OCI-LY7 (cell line): ENCODE measurements at regions not wholly inside any gene's neighbourhood (a gene's known extent, or its start where the extent isn't known, plus 50 kb on each side); places are given as distances from the start of the nearest gene placed in this dataset.

Experiments used
- BruUV-seq: library from RNA; stranded (reverse); fragments of 400-500 nt; replicated peaks from 2 replicates; lab custom pipeline; 2021; lab: Mats Ljungman, UMichigan
- CTCF ChIA-PET: fragments of 300-600 bp; sonication (Branson Sonifier 250); formaldehyde crosslinking; loops from one replicate; lab custom pipeline; 2022; ENCODE audit warnings: antibody characterized with exemption; ENCODE audit not compliant: unreplicated experiment; lab: Charles Lee
- POLR2A ChIA-PET: fragments of 300-600 bp; sonication (Branson Sonifier 250); formaldehyde crosslinking; loops from one replicate; lab custom pipeline; 2022; ENCODE audit warnings: antibody characterized with exemption; lab: Charles Lee
- DNase-seq: peaks from one replicate; pipeline ENCODE4 v3.0.0-alpha.2; 2015; ENCODE audit warnings: low spot score
- H2AFZ ChIP-seq: fragments of 200-600 bp; sonication (generic), shearing (Covaris generic); 2 replicates; pipeline ENCODE4 v1.6.1; 2014; ENCODE audit warnings: mild to moderate bottlenecking, antibody characterized with exemption, low read length, moderate library complexity
- H3K27ac ChIP-seq: fragments of 200-600 bp; sonication (generic); 2 replicates; pipeline ENCODE4 v1.5.1; 2014; ENCODE audit warnings: mixed run types, low read depth, mild to moderate bottlenecking, moderate library complexity, low read length, inconsistent platforms; ENCODE audit not compliant: poor library complexity, severe bottlenecking
- H3K36me3 ChIP-seq: fragments of 200-600 bp; sonication (generic); 2 replicates; pipeline ENCODE4 v1.6.1; 2014; ENCODE audit warnings: mild to moderate bottlenecking, antibody characterized with exemption, low read length, moderate library complexity, mixed read lengths; ENCODE audit not compliant: insufficient read depth
- H3K4me1 ChIP-seq: fragments of 200-600 bp; sonication (generic); 2 replicates; pipeline ENCODE4 v1.5.1; 2014; ENCODE audit warnings: mild to moderate bottlenecking, low read length; ENCODE audit not compliant: insufficient read depth, poor library complexity, severe bottlenecking
- H3K4me2 ChIP-seq: fragments of 200-600 bp; sonication (generic); 2 replicates; pipeline ENCODE4 v1.6.1; 2014; ENCODE audit warnings: mild to moderate bottlenecking, low read length
- H3K4me3 ChIP-seq: fragments of 200-600 bp; sonication (generic); 2 replicates; pipeline ENCODE4 v1.5.1; 2014; ENCODE audit warnings: mild to moderate bottlenecking, low read depth, low read length; ENCODE audit not compliant: poor library complexity, severe bottlenecking
- H3K79me2 ChIP-seq: fragments of 200-600 bp; sonication (generic); 2 replicates; pipeline ENCODE4 v1.6.1; 2016; ENCODE audit warnings: low read depth, mild to moderate bottlenecking, low read length, moderate library complexity, mixed read lengths; ENCODE audit not compliant: insufficient read depth
- H3K9me2 ChIP-seq: fragments of 200-600 bp; sonication (generic); 2 replicates; pipeline ENCODE4 v1.6.1; 2016; ENCODE audit warnings: mild to moderate bottlenecking, low read length, mixed read lengths; ENCODE audit not compliant: insufficient read depth
- H3K9me3 ChIP-seq: fragments of 200-600 bp; sonication (generic); 2 replicates; pipeline ENCODE4 v1.6.1; 2014; ENCODE audit warnings: mild to moderate bottlenecking, mixed run types, low read length, mixed read lengths
- H4K20me1 ChIP-seq: fragments of 200-600 bp; sonication (generic); 2 replicates; pipeline ENCODE4 v1.6.1; 2014; ENCODE audit warnings: mild to moderate bottlenecking, antibody characterized with exemption, low read length, moderate library complexity, mixed read lengths; ENCODE audit not compliant: insufficient read depth
- CTCF ChIP-seq: fragments of 200-600 bp; sonication (generic); conservative IDR thresholded peaks from 2 replicates; pipeline ENCODE4 v1.5.1; 2014; ENCODE audit warnings: mild to moderate bottlenecking, antibody characterized with exemption, low read length, moderate library complexity, mixed read lengths
- EZH2phosphoT487 ChIP-seq: fragments of 200-600 bp; sonication (generic); IDR thresholded peaks from 2 replicates; pipeline ENCODE4 v1.6.1; 2018; ENCODE audit warnings: low read depth, borderline replicate concordance, mild to moderate bottlenecking, mixed run types, antibody characterized with exemption, low read length, moderate library complexity, mixed read lengths
- intact Hi-C: fragments of 100-400 bp; cut with micrococcal nuclease; formaldehyde crosslinking; loops from one replicate; pipeline ENCODE4 v1.10.0; 2022; ENCODE audit not compliant: unreplicated experiment

- no peak for TF ChIP-seq CTCF
- no peak for TF ChIP-seq EZH2phosphoT487
- intact Hi-C loops = no loop called here
- no peaks in the 10 kb centered on the region for H3K9me2 ChIP-seq
- ChIA-PET POLR2A (interaction anchor here (0.6 to 1.8 kb wide), 4 partner anchors 21 to 1810 kb away, joined by 3 to 6 read pairs (median 4); no protein-coding TSS in a partner anchor), CTCF (no interaction called here)
- no peak overlapping the region for H3K27ac ChIP-seq
- no peak overlapping the region for H3K4me2 ChIP-seq
- H3K4me3 ChIP-seq = no peak overlapping the region
- no peaks in the 10 kb centered on the region for H3K79me2 ChIP-seq
- no peaks in the 10 kb centered on the region for H4K20me1 ChIP-seq
- no peaks in the 10 kb centered on the region for H3K4me1 ChIP-seq
- no peaks in the 10 kb centered on the region for H3K36me3 ChIP-seq
- H2AFZ ChIP-seq = no peak overlapping the region
- DNase-seq = no peak
- no TSS peak for BruUV-seq
- no peaks in the 10 kb centered on the region for H3K9me3 ChIP-seq
Measured at GRCh38 chr10:10164848-10165247, 852.8 kb upstream of the CELF2 start.

- CTCF ChIA-PET = no interaction called here
- Histone ChIP-seq H3K4me1 (no peaks in the 10 kb centered on the region), H4K20me1 (no peaks in the 10 kb centered on the region), H2AFZ (no peak overlapping the region), H3K36me3 (no peaks in the 10 kb centered on the region), H3K9me2 (no peaks in the 10 kb centered on the region), H3K4me3 (no peak overlapping the region), H3K4me2 (no peak overlapping the region), H3K79me2 (no peaks in the 10 kb centered on the region), H3K27ac (no peak overlapping the region), H3K9me3 (no peaks in the 10 kb centered on the region)
- POLR2A ChIA-PET = interaction anchor here (0.6 to 1.8 kb wide), 4 partner anchors 21 to 1810 kb away, joined by 3 to 6 read pairs (median 4); no protein-coding TSS in a partner anchor
- TF ChIP-seq EZH2phosphoT487 (no peak), CTCF (no peak)
- no TSS peak for BruUV-seq
- intact Hi-C loops = no loop called here
- DNase-seq = no peak
Measured at GRCh38 chr10:10165415-10165814, 852.3 kb upstream of the CELF2 start.

GRCh38 chr10:10178476-10178875, 839.2 kb upstream of the CELF2 start:
- no TSS peak for BruUV-seq

More at GRCh38 chr10:10178476-10178875, 839.2 kb upstream of the CELF2 start:
- Histone ChIP-seq H3K36me3 (no peaks in the 10 kb centered on the region), H3K4me2 (no peak overlapping the region), H3K27ac (no peak overlapping the region), H4K20me1 (no peaks in the 10 kb centered on the region), H3K4me1 (no peaks in the 10 kb centered on the region), H3K79me2 (no peaks in the 10 kb centered on the region), H2AFZ (no peak overlapping the region), H3K9me3 (no peaks in the 10 kb centered on the region), H3K9me2 (no peaks in the 10 kb centered on the region), H3K4me3 (no peak overlapping the region)
- ChIA-PET CTCF (no interaction called here), POLR2A (interaction anchor here (0.6 to 1.0 kb wide), 2 partner anchors 51 to 90 kb away, joined by 3 read pairs; no protein-coding TSS in a partner anchor)
- intact Hi-C loops = no loop called here
- DNase-seq = no peak
- no peak for TF ChIP-seq EZH2phosphoT487
- no peak for TF ChIP-seq CTCF
